Uterus (tissue), 2 donors: ENCODE measurements at regions not wholly inside any gene's neighbourhood (a gene's known extent, or its start where the extent isn't known, plus 50 kb on each side); places are given as distances from the start of the nearest gene placed in this dataset.

Source experiments
- POLR2A ChIP-seq, 2 donors: fragments of 450-650 bp; IDR thresholded peaks; one replicate each; pipeline ENCODE4 v1.6.1; 2016; ENCODE audit warnings: antibody characterized with exemption in 2 of 2, mild to moderate bottlenecking in 1 of 2, moderate library complexity in 1 of 2
- TF ChIP-seq, protein P1 (sequence below), 4 experiments: fragments of 200-600 bp in 2 of 4; fragments of 450-650 bp in 2 of 4; sonication (generic) in 2 of 4; IDR thresholded peaks; one replicate each; pipeline ENCODE4 v1.5.1; 2016 to 2019; ENCODE audit warnings: antibody characterized with exemption in 4 of 4, mild to moderate bottlenecking in 2 of 4, moderate library complexity in 1 of 4

DNA sequence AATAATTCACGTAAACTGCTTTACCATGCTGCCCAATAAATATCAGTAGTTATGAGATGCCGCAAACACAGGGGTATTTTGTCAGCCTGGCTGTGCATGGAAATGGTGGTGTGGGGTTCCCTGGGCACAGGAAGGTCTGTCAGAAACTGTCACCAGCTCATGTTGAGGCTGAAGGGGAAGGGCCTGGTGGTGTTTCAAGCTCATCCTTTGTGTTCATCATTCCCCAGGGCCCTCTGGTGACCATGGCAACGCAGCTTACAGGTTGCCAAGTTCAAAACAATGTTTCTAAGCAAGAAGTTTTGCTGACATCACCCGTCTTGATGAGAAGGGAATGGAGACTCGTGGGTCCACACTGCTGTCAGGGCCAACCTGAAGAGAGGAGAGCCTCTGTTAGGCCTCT, 348.9 kb upstream of the C16orf82 start:
- TF ChIP-seq, protein P1, sequence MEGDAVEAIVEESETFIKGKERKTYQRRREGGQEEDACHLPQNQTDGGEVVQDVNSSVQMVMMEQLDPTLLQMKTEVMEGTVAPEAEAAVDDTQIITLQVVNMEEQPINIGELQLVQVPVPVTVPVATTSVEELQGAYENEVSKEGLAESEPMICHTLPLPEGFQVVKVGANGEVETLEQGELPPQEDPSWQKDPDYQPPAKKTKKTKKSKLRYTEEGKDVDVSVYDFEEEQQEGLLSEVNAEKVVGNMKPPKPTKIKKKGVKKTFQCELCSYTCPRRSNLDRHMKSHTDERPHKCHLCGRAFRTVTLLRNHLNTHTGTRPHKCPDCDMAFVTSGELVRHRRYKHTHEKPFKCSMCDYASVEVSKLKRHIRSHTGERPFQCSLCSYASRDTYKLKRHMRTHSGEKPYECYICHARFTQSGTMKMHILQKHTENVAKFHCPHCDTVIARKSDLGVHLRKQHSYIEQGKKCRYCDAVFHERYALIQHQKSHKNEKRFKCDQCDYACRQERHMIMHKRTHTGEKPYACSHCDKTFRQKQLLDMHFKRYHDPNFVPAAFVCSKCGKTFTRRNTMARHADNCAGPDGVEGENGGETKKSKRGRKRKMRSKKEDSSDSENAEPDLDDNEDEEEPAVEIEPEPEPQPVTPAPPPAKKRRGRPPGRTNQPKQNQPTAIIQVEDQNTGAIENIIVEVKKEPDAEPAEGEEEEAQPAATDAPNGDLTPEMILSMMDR (IDR thresholded peaks at IDR 0.05) = no peak
- TF ChIP-seq POLR2A (IDR thresholded peaks at IDR 0.05) = no peak
